SK-N-SH (cell line): ENCODE measurements at regions not wholly inside any gene's neighbourhood (a gene's known extent, or its start where the extent isn't known, plus 50 kb on each side); places are given as distances from the start of the nearest gene placed in this dataset.

Source experiments
- CTCF ChIA-PET: fragments of 300-600, 350-600 bp; formaldehyde crosslinking; extraction: SDS; loops from one replicate; lab custom pipeline; 2021; lab: Yijun Ruan, JAX
- POLR2A ChIA-PET: fragments of 350-600 bp; sonication (Branson Sonifier 250); formaldehyde crosslinking; extraction: SDS; loops from one replicate; lab custom pipeline; 2020; ENCODE audit warnings: antibody characterized with exemption, inconsistent platforms; lab: Yijun Ruan, JAX
- DNase-seq: peaks from one replicate; pipeline ENCODE4 v3.0.0; 2012
- H2AFZ ChIP-seq: fragments of 200-600 bp; sonication (generic); 2 replicates; pipeline ENCODE4 v1.8.1; 2016; ENCODE audit warnings: antibody characterized with exemption, mild to moderate bottlenecking, low read depth
- H3F3A ChIP-seq: fragments of 200-600 bp; sonication (generic); replicated peaks from 2 replicates; pipeline ENCODE3; 2016; ENCODE audit warnings: antibody characterized with exemption, mild to moderate bottlenecking; ENCODE audit not compliant: insufficient read depth
- H3K27ac ChIP-seq, 2 experiments: fragments of 200-500 bp in 1 of 2; fragments of 200-600 bp in 1 of 2; sonication (Bioruptor generic) in 1 of 2; sonication (generic), shearing (Covaris generic) in 1 of 2; 2 replicates each; pipeline versions ENCODE4 v1.5.1 to v1.6.1; 2014 to 2016; ENCODE audit warnings: low read depth in 2 of 2, inconsistent platforms in 1 of 2, low read length in 1 of 2, mild to moderate bottlenecking in 1 of 2, mixed read lengths in 1 of 2
- H3K27me3 ChIP-seq: fragments of 200-600 bp; sonication (generic), shearing (Covaris generic); 2 replicates; pipeline ENCODE4 v1.6.1; 2016; ENCODE audit warnings: mixed run types; ENCODE audit not compliant: insufficient read depth
- H3K36me3 ChIP-seq, 2 experiments: fragments of 200-500 bp in 1 of 2; fragments of 200-600 bp in 1 of 2; sonication (Bioruptor generic) in 1 of 2; sonication (generic) in 1 of 2; replicated peaks in 1 of 2; 2 replicates each; pipeline versions ENCODE3 to v1.5.1; 2014 to 2016; ENCODE audit warnings: low read length in 1 of 2, mild to moderate bottlenecking in 1 of 2; ENCODE audit not compliant: insufficient read depth in 2 of 2, control insufficient read depth in 1 of 2
- H3K4me1 ChIP-seq, 2 experiments: fragments of 200-500 bp in 1 of 2; fragments of 200-600 bp in 1 of 2; sonication (Bioruptor generic) in 1 of 2; sonication (generic), shearing (Covaris generic) in 1 of 2; 2 replicates each; pipeline versions ENCODE4 v1.5.1 to v1.6.1; 2014 to 2016; ENCODE audit warnings: low read depth in 1 of 2, low read length in 1 of 2, mixed run types in 1 of 2; ENCODE audit not compliant: insufficient read depth in 2 of 2, control insufficient read depth in 1 of 2
- H3K4me2 ChIP-seq: fragments of 200-600 bp; sonication (generic), shearing (Covaris generic); 2 replicates; pipeline ENCODE4 v1.6.1; 2017; ENCODE audit warnings: mixed run types
- H3K4me3 ChIP-seq, 2 experiments: fragments of 200-500 bp in 1 of 2; fragments of 200-600 bp in 1 of 2; sonication (Bioruptor generic) in 1 of 2; sonication (generic), shearing (Covaris generic) in 1 of 2; 2 replicates each; pipeline versions ENCODE4 v1.5.1 to v1.8.1; 2014 to 2016; ENCODE audit warnings: low read depth in 2 of 2, inconsistent platforms in 1 of 2, low read length in 1 of 2, mild to moderate bottlenecking in 1 of 2, mixed read lengths in 1 of 2, moderate library complexity in 1 of 2
- H3K79me2 ChIP-seq: fragments of 200-600 bp; sonication (generic); 2 replicates; pipeline ENCODE4 v1.8.1; 2017; ENCODE audit warnings: mild to moderate bottlenecking; ENCODE audit not compliant: insufficient read depth
- H3K9ac ChIP-seq: fragments of 200-600 bp; sonication (generic); 2 replicates; pipeline ENCODE4 v1.6.1; 2017; ENCODE audit warnings: mixed run types
- H3K9me2 ChIP-seq: fragments of 200-600 bp; sonication (generic); 2 replicates; pipeline ENCODE4 v1.6.1; 2017; ENCODE audit warnings: mixed run types
- H3K9me3 ChIP-seq: fragments of 200-600 bp; sonication (generic); 2 replicates; pipeline ENCODE4 v1.6.1; 2017; ENCODE audit warnings: mixed run types, mild to moderate bottlenecking, moderate library complexity
- H4K20me1 ChIP-seq: fragments of 200-600 bp; sonication (generic); 2 replicates; pipeline ENCODE4 v1.6.1; 2017; ENCODE audit warnings: mild to moderate bottlenecking, mixed run types; ENCODE audit not compliant: insufficient read depth
- ELF1 ChIP-seq: IDR thresholded peaks from 2 replicates; pipeline ENCODE4 v1.4.0; 2012
- EP300 ChIP-seq, 2 experiments: IDR thresholded peaks; 2 replicates each; pipeline versions ENCODE4 v1.4.0 to v1.6.1; 2012; ENCODE audit warnings: borderline replicate concordance in 1 of 2, low read depth in 1 of 2, low read length in 1 of 2
- FOSL2 ChIP-seq: IDR thresholded peaks from 2 replicates; pipeline ENCODE4 v1.4.0; 2012; ENCODE audit warnings: low read depth, mild to moderate bottlenecking, moderate library complexity, borderline replicate concordance
- FOXM1 ChIP-seq: IDR thresholded peaks from 2 replicates; pipeline ENCODE4 v1.4.0; 2012; ENCODE audit warnings: low read depth, mild to moderate bottlenecking
- GABPA ChIP-seq: IDR thresholded peaks from 2 replicates; pipeline ENCODE4 v1.4.0; 2012; ENCODE audit warnings: low read depth, mild to moderate bottlenecking
- NFIC ChIP-seq: IDR thresholded peaks from 2 replicates; pipeline ENCODE4 v1.4.0; 2012; ENCODE audit warnings: borderline replicate concordance
- NRF1 ChIP-seq: IDR thresholded peaks from 2 replicates; pipeline ENCODE4 v1.6.1; 2012; ENCODE audit warnings: low read depth, mild to moderate bottlenecking, low read length
- SMC3 ChIP-seq: IDR thresholded peaks from 2 replicates; pipeline ENCODE4 v1.6.1; 2012; ENCODE audit warnings: low read depth, low read length, improper control_type of control experiment
- TAF1 ChIP-seq: IDR thresholded peaks from 2 replicates; pipeline ENCODE4 v1.6.1; 2012; ENCODE audit warnings: low read depth, mild to moderate bottlenecking, low read length, moderate library complexity, borderline replicate concordance
- TCF12 ChIP-seq: IDR thresholded peaks from 2 replicates; pipeline ENCODE4 v1.4.0; 2012
- TEAD4 ChIP-seq: IDR thresholded peaks from 2 replicates; pipeline ENCODE4 v1.4.0; 2012; ENCODE audit warnings: mild to moderate bottlenecking, borderline replicate concordance; ENCODE audit not compliant: insufficient read depth
- WGBS: methylation state at CpG from one replicate; pipeline ENCODE4 v1.1.6; 2017; ENCODE audit warnings: low lambda C conversion rate; 5-methylcytosine and 5-hydroxymethylcytosine counted together
- TF ChIP-seq, protein P1 (sequence below): IDR thresholded peaks from 2 replicates; pipeline ENCODE4; 2012
- TF ChIP-seq, protein P2 (sequence below): fragments of 150-350 bp; IDR thresholded peaks from 2 replicates; pipeline ENCODE4 v1.6.1; 2017; ENCODE audit warnings: antibody characterized with exemption, low read length, low read depth, borderline replicate concordance
- TF ChIP-seq, protein P3 (sequence below): IDR thresholded peaks from 2 replicates; pipeline ENCODE4 v1.4.0; 2012; ENCODE audit warnings: low read depth, borderline replicate concordance
- TF ChIP-seq, protein P4 (sequence below): IDR thresholded peaks from 2 replicates; pipeline ENCODE4 v1.6.1; 2012; ENCODE audit warnings: mild to moderate bottlenecking, low read depth, low read length, moderate library complexity

DNA sequence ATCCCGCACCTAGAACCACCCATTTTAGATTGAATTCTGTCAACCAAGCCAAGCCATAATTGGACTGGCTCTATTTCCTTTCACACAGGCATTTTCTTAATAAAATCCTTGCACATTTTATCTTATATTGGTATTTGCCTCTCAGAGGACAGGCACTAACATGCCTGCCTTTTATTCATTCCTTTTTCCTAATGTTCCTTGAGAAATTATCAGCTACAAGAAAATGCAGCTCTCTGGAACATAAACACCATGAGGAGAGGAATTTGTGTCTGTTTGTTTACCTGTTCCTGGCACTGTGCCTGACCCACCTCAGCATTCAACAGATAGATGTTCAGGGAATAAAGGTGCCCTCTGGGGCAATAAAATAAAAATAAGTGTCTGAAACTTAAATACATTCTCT, 116.2 kb downstream of the PDHA2 start:
- Histone ChIP-seq H3F3A (no peaks in the 10 kb centered on the region), H3K79me2 (no peaks in the 10 kb centered on the region)
- TF ChIP-seq, protein P1, sequence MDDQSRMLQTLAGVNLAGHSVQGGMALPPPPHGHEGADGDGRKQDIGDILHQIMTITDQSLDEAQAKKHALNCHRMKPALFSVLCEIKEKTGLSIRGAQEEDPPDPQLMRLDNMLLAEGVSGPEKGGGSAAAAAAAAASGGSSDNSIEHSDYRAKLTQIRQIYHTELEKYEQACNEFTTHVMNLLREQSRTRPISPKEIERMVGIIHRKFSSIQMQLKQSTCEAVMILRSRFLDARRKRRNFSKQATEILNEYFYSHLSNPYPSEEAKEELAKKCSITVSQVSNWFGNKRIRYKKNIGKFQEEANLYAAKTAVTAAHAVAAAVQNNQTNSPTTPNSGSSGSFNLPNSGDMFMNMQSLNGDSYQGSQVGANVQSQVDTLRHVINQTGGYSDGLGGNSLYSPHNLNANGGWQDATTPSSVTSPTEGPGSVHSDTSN: no peak
- no peak for TF ChIP-seq EP300 (IDR thresholded peaks at IDR 0.05; ENCODE audit: borderline replicate concordance in 1 of 2, low read depth in 1 of 2, low read length in 1 of 2)
- TF ChIP-seq, protein P2, sequence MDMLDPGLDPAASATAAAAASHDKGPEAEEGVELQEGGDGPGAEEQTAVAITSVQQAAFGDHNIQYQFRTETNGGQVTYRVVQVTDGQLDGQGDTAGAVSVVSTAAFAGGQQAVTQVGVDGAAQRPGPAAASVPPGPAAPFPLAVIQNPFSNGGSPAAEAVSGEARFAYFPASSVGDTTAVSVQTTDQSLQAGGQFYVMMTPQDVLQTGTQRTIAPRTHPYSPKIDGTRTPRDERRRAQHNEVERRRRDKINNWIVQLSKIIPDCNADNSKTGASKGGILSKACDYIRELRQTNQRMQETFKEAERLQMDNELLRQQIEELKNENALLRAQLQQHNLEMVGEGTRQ: no peak
- TF ChIP-seq, all 33 proteins: peak for 0
- Histone ChIP-seq H3K4me2 (no peak overlapping the region), H3K27me3 (no peaks in the 10 kb centered on the region), H3K4me3 (no peak overlapping the region), H3K27ac (no peak overlapping the region), H3K36me3 (no peaks in the 10 kb centered on the region), H2AFZ (no peak overlapping the region), H3K9ac (no peak overlapping the region), H4K20me1 (no peaks in the 10 kb centered on the region), H3K9me2 (no peaks in the 10 kb centered on the region), H3K9me3 (no peaks in the 10 kb centered on the region), H3K4me1 (no peaks in the 10 kb centered on the region)
- POLR2A ChIA-PET: no interaction called here
- CTCF ChIA-PET: no interaction called here
- no peak for DNase-seq
- 81% methylated on average over 1 of the region's 1 CpG for WGBS

DNA sequence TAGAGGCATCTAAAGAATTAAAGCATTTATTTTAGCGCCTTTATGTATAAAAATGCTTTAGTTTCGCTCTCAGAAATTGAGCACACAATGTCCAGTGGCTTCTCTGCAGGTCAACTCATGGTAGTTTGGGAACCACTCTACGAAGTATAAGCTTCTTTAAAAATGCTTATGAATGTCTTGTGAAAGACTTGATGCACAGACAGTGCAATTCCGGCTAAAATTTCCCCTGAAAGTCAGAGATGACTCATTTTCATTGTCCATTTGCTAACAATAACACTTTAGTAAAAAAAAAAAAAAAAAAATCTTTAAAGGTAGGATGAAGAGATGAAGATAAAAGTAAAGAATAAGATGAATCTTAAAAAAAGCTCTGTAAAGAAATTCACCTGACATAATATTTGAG, 117.2 kb downstream of the PDHA2 start:
- TF ChIP-seq TCF12 (no peak), FOSL2 (no peak), TAF1 (no peak), NRF1 (no peak), SMC3 (no peak), FOXM1 (no peak), GABPA (no peak), NFIC (no peak), ELF1 (no peak), TEAD4 (no peak)
- TF ChIP-seq, protein P3, sequence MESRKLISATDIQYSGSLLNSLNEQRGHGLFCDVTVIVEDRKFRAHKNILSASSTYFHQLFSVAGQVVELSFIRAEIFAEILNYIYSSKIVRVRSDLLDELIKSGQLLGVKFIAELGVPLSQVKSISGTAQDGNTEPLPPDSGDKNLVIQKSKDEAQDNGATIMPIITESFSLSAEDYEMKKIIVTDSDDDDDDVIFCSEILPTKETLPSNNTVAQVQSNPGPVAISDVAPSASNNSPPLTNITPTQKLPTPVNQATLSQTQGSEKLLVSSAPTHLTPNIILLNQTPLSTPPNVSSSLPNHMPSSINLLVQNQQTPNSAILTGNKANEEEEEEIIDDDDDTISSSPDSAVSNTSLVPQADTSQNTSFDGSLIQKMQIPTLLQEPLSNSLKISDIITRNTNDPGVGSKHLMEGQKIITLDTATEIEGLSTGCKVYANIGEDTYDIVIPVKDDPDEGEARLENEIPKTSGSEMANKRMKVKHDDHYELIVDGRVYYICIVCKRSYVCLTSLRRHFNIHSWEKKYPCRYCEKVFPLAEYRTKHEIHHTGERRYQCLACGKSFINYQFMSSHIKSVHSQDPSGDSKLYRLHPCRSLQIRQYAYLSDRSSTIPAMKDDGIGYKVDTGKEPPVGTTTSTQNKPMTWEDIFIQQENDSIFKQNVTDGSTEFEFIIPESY: no peak
- TF ChIP-seq, protein P4, sequence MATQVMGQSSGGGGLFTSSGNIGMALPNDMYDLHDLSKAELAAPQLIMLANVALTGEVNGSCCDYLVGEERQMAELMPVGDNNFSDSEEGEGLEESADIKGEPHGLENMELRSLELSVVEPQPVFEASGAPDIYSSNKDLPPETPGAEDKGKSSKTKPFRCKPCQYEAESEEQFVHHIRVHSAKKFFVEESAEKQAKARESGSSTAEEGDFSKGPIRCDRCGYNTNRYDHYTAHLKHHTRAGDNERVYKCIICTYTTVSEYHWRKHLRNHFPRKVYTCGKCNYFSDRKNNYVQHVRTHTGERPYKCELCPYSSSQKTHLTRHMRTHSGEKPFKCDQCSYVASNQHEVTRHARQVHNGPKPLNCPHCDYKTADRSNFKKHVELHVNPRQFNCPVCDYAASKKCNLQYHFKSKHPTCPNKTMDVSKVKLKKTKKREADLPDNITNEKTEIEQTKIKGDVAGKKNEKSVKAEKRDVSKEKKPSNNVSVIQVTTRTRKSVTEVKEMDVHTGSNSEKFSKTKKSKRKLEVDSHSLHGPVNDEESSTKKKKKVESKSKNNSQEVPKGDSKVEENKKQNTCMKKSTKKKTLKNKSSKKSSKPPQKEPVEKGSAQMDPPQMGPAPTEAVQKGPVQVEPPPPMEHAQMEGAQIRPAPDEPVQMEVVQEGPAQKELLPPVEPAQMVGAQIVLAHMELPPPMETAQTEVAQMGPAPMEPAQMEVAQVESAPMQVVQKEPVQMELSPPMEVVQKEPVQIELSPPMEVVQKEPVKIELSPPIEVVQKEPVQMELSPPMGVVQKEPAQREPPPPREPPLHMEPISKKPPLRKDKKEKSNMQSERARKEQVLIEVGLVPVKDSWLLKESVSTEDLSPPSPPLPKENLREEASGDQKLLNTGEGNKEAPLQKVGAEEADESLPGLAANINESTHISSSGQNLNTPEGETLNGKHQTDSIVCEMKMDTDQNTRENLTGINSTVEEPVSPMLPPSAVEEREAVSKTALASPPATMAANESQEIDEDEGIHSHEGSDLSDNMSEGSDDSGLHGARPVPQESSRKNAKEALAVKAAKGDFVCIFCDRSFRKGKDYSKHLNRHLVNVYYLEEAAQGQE: no peak
- Histone ChIP-seq H3K9ac (no peak overlapping the region), H3K79me2 (no peaks in the 10 kb centered on the region), H3K9me2 (no peaks in the 10 kb centered on the region), H4K20me1 (no peaks in the 10 kb centered on the region), H3K4me3 (no peak overlapping the region), H3K36me3 (no peaks in the 10 kb centered on the region), H3F3A (no peaks in the 10 kb centered on the region), H3K4me2 (no peak overlapping the region), H3K27me3 (no peaks in the 10 kb centered on the region), H3K4me1 (no peaks in the 10 kb centered on the region), H3K27ac (no peak overlapping the region), H2AFZ (no peak overlapping the region), H3K9me3 (no peaks in the 10 kb centered on the region)
- ChIA-PET CTCF (no interaction called here), POLR2A (no interaction called here)
- DNase-seq: no peak
- WGBS: 57% methylated on average over 4 of the region's 4 CpGs
